ENCODE measurements at regions not wholly inside any gene's neighbourhood (a gene's known extent, or its start where the extent isn't known, plus 50 kb on each side); places are given as distances from the start of the nearest gene placed in this dataset.

DNA sequence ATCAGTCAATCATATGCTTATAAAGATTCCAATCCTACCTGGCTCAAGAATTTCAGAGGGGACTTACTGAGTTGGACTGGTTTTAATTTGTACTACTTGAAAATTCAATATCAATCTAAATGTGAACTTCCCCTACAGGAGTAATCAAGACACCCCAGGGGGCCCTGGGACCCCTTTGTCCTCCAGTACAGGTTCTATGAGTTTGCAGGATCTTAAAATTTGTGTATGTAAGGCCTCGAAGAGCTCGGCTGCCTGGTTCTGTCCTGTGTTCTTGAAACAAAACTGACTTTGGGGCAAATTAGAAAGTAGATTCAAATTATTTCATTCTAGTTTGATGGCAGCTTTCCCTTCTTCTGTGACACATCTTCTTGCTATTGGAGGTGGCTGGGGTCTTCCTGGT lies 261.3 kb downstream of the KCNRG start:
- DNase-seq: no peak
- Histone ChIP-seq H3K36me3 (ENCODE audit: control insufficient read depth, insufficient read depth, low read length) (no peaks in the 10 kb centered on the region), H3K27ac (ENCODE audit: insufficient read depth, low read length, poor library complexity, severe bottlenecking) (no peak overlapping the region), H3K4me3 (ENCODE audit: insufficient read depth, low read depth, low read length, poor library complexity, severe bottlenecking) (no peak overlapping the region), H3K4me1 (ENCODE audit: control insufficient read depth, insufficient read depth, low read length, poor library complexity, severe bottlenecking) (no peaks in the 10 kb centered on the region), H3K9me3 (ENCODE audit: control insufficient read depth, low read length) (no peaks in the 10 kb centered on the region), H3K27me3 (replicated peaks; ENCODE audit: control insufficient read depth, insufficient read depth, low read length, poor library complexity, severe bottlenecking) (no peaks in the 10 kb centered on the region)

DNA sequence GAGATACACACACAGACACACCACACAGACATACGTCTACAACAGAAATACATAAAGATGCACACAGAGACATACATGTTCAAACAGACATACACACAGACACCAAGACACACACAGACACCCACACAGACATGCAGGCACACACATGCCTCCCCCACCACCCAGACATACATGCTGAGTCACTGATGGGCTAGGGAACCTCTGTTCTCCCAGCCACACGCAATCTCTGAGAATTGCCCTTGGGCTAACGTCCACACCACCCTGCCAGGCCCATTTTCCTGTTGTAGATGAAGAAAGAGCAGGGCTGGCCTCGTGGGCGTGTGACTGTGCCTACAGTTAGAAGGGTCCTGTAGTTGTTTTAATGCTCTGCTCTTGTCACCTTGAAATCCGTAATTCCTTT lies 261.9 kb downstream of the KCNRG start:
- H3K36me3 ChIP-seq (ENCODE audit: control insufficient read depth, insufficient read depth, low read length): no peaks in the 10 kb centered on the region
- DNase-seq: no peak
- no peaks in the 10 kb centered on the region for H3K27me3 ChIP-seq (replicated peaks; ENCODE audit: control insufficient read depth, insufficient read depth, low read length, poor library complexity, severe bottlenecking)
- no peak overlapping the region for H3K27ac ChIP-seq (ENCODE audit: insufficient read depth, low read length, poor library complexity, severe bottlenecking)
- no peaks in the 10 kb centered on the region for H3K4me1 ChIP-seq (ENCODE audit: control insufficient read depth, insufficient read depth, low read length, poor library complexity, severe bottlenecking)
- H3K9me3 ChIP-seq (ENCODE audit: control insufficient read depth, low read length): no peaks in the 10 kb centered on the region
- no peak overlapping the region for H3K4me3 ChIP-seq (ENCODE audit: insufficient read depth, low read depth, low read length, poor library complexity, severe bottlenecking)

DNA sequence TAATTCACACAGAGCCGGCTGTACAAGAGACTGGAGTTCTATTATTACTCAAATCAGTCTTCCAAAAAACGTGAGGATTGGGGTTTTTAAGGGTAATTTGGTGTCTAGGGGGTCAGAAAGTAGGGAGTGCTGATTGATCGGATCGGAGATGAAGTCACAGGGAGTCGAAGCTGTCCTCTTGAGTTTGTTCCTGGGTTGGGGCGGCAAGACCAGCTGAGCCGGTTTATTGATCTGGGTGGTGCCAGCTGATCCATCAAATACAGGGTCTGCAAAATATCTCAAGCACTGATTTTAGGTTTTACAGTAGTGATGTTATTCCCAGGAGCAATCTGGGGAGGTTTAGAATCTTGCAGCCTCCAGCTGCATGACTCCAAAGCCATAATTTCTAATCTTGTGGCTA lies 262.7 kb downstream of the KCNRG start:
- DNase-seq: no peak
- Histone ChIP-seq H3K36me3 (ENCODE audit: control insufficient read depth, insufficient read depth, low read length) (no peaks in the 10 kb centered on the region), H3K27me3 (replicated peaks; ENCODE audit: control insufficient read depth, insufficient read depth, low read length, poor library complexity, severe bottlenecking) (no peaks in the 10 kb centered on the region), H3K4me1 (ENCODE audit: control insufficient read depth, insufficient read depth, low read length, poor library complexity, severe bottlenecking) (no peaks in the 10 kb centered on the region), H3K27ac (ENCODE audit: insufficient read depth, low read length, poor library complexity, severe bottlenecking) (no peak overlapping the region), H3K4me3 (ENCODE audit: insufficient read depth, low read depth, low read length, poor library complexity, severe bottlenecking) (no peak overlapping the region), H3K9me3 (ENCODE audit: control insufficient read depth, low read length) (no peaks in the 10 kb centered on the region)

DNA sequence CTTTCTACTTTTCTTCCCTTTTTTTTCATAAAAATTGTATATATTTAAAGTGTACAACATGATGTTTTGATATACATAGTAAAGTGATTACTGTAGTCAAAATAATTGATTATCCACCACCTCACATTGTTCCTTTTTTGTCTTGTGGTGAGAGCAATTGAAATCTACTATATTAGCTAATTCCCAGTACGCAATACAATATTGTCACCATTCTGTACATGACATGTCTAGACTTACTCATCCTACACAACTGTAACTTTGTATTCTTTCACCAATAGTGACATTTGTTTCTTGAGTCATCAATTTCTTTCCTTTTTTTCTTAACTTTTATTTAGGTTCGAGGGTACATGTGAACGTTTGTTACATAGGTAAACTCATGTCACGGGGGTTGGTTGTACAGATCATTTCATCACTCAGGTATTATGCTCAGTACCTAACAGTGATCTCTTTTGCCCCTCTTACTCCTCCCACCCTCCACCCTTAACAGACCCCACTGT lies 265.2 kb downstream of the KCNRG start:
- no peak overlapping the region for H3K4me3 ChIP-seq (ENCODE audit: insufficient read depth, low read depth, low read length, poor library complexity, severe bottlenecking)
- H3K9me3 ChIP-seq (ENCODE audit: control insufficient read depth, low read length): no peaks in the 10 kb centered on the region
- H3K27me3 ChIP-seq (replicated peaks; ENCODE audit: control insufficient read depth, insufficient read depth, low read length, poor library complexity, severe bottlenecking): no peaks in the 10 kb centered on the region
- no peaks in the 10 kb centered on the region for H3K36me3 ChIP-seq (ENCODE audit: control insufficient read depth, insufficient read depth, low read length)
- no peaks in the 10 kb centered on the region for H3K4me1 ChIP-seq (ENCODE audit: control insufficient read depth, insufficient read depth, low read length, poor library complexity, severe bottlenecking)
- H3K27ac ChIP-seq (ENCODE audit: insufficient read depth, low read length, poor library complexity, severe bottlenecking): no peak overlapping the region
- no peak for DNase-seq

DNA sequence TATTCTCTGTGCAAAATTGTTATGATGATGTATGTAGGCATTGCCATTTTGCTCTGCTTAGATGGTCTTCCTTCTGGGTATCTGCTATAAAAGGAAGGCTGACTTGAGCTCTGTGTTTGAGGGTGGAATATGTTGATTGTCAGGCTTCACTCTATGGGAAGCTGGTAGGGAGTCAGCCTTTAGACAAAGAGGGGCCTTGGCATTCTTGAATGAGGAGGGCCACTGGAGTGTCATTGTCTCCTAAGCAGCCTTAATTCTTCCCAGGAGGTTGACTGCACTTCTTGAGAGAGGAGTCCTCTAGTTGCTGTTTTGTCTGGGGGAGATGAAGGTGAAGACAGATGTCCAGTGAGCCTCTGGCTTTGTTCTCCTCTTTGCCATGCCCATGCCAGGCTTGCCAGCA lies 266.8 kb downstream of the KCNRG start:
- H3K27me3 ChIP-seq (replicated peaks; ENCODE audit: control insufficient read depth, insufficient read depth, low read length, poor library complexity, severe bottlenecking): no peaks in the 10 kb centered on the region
- no peaks in the 10 kb centered on the region for H3K4me1 ChIP-seq (ENCODE audit: control insufficient read depth, insufficient read depth, low read length, poor library complexity, severe bottlenecking)
- DNase-seq: no peak
- no peaks in the 10 kb centered on the region for H3K9me3 ChIP-seq (ENCODE audit: control insufficient read depth, low read length)
- H3K4me3 ChIP-seq (ENCODE audit: insufficient read depth, low read depth, low read length, poor library complexity, severe bottlenecking): no peak overlapping the region
- no peaks in the 10 kb centered on the region for H3K36me3 ChIP-seq (ENCODE audit: control insufficient read depth, insufficient read depth, low read length)
- H3K27ac ChIP-seq (ENCODE audit: insufficient read depth, low read length, poor library complexity, severe bottlenecking): no peak overlapping the region

DNA sequence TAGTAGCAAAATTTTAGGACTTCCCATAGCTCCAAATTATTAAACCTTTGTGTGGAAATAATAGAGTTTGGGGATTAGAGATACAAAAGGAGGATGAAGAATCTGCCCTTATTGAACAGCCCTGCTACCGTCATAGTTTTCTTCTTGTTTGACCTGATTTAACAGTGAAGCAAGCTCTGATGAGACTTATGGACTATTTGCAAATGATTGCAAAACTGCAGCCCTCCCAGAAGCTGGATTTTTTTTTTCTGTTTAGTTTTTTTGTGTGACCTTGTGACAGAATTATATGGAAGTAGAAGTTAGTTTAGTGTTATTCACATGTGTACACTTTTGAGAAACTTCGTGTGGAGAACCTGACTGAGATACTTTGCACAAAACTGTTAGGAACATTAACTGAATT lies 267.8 kb downstream of the KCNRG start:
- H3K36me3 ChIP-seq (ENCODE audit: control insufficient read depth, insufficient read depth, low read length): no peaks in the 10 kb centered on the region
- H3K4me1 ChIP-seq (ENCODE audit: control insufficient read depth, insufficient read depth, low read length, poor library complexity, severe bottlenecking): no peaks in the 10 kb centered on the region
- H3K9me3 ChIP-seq (ENCODE audit: control insufficient read depth, low read length): no peaks in the 10 kb centered on the region
- no peaks in the 10 kb centered on the region for H3K27me3 ChIP-seq (replicated peaks; ENCODE audit: control insufficient read depth, insufficient read depth, low read length, poor library complexity, severe bottlenecking)
- no peak overlapping the region for H3K27ac ChIP-seq (ENCODE audit: insufficient read depth, low read length, poor library complexity, severe bottlenecking)
- DNase-seq: no peak
- H3K4me3 ChIP-seq (ENCODE audit: insufficient read depth, low read depth, low read length, poor library complexity, severe bottlenecking): no peak overlapping the region

DNA sequence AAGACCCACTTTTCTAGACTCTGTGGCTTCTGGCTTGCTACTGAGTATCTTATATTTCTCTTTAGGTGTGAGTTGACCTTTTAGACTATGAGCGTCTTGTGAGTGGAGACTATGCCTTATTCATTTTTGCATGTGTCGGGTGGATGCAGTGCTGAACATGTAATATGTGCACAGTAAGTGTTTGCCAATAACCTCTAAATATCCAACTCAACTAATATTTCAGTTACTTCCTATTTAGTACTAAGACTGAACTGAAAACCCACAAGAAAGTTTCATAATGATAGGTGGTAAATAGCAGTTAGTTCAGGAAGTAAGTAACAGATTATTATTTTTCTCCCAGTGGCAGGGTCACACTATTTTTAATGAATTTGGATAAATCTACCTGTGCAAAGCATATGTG lies 269.3 kb downstream of the KCNRG start:
- Histone ChIP-seq H3K4me3 (ENCODE audit: insufficient read depth, low read depth, low read length, poor library complexity, severe bottlenecking) (no peak overlapping the region), H3K27ac (ENCODE audit: insufficient read depth, low read length, poor library complexity, severe bottlenecking) (no peak overlapping the region), H3K36me3 (ENCODE audit: control insufficient read depth, insufficient read depth, low read length) (no peaks in the 10 kb centered on the region), H3K9me3 (ENCODE audit: control insufficient read depth, low read length) (no peaks in the 10 kb centered on the region), H3K4me1 (ENCODE audit: control insufficient read depth, insufficient read depth, low read length, poor library complexity, severe bottlenecking) (no peaks in the 10 kb centered on the region), H3K27me3 (replicated peaks; ENCODE audit: control insufficient read depth, insufficient read depth, low read length, poor library complexity, severe bottlenecking) (no peaks in the 10 kb centered on the region)
- DNase-seq: no peak

DNA sequence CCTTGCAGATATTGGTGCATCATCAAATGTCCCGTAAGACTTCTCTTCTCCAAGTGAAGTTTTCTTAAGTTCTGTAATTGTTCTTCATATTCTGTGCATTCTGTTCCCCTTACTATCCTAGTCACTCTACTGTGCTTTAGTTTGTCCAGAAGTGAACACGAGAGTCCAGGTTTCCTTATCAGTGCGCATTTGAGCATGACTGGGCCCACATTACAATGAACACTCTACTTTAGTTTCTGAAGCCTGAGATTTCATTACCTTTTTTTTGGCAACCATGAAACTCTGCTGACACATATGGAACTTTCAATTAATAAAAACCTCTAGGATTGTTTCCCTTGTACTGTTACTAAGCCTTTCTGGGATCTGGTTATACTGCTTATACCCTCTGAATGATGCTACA lies 270.0 kb downstream of the KCNRG start:
- Histone ChIP-seq H3K4me1 (ENCODE audit: control insufficient read depth, insufficient read depth, low read length, poor library complexity, severe bottlenecking) (no peaks in the 10 kb centered on the region), H3K27ac (ENCODE audit: insufficient read depth, low read length, poor library complexity, severe bottlenecking) (no peak overlapping the region), H3K9me3 (ENCODE audit: control insufficient read depth, low read length) (no peaks in the 10 kb centered on the region), H3K27me3 (replicated peaks; ENCODE audit: control insufficient read depth, insufficient read depth, low read length, poor library complexity, severe bottlenecking) (no peaks in the 10 kb centered on the region), H3K4me3 (ENCODE audit: insufficient read depth, low read depth, low read length, poor library complexity, severe bottlenecking) (no peak overlapping the region), H3K36me3 (ENCODE audit: control insufficient read depth, insufficient read depth, low read length) (no peaks in the 10 kb centered on the region)
- DNase-seq: no peak

DNA sequence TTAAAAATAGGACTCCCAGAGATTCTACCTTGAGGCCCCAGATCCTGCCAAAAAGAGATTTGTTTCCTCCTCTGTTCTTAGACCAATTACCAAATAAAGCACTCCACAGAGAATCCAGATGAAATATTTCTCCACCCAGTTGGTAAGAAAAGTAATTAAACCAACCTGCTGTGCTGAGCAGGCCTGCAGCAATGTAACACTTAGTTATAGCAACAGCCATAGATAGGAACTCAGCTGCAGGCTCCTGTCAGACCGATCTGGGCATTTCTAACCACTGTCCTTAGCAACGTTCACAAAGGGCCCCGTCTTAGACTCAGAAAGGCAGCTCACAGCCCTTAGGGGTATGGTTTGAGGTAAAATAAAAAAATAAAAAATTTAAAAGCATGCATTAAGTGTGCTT lies 271.1 kb downstream of the KCNRG start:
- H3K4me3 ChIP-seq (ENCODE audit: insufficient read depth, low read depth, low read length, poor library complexity, severe bottlenecking): no peak overlapping the region
- H3K27me3 ChIP-seq (replicated peaks; ENCODE audit: control insufficient read depth, insufficient read depth, low read length, poor library complexity, severe bottlenecking): no peaks in the 10 kb centered on the region
- DNase-seq: no peak
- H3K9me3 ChIP-seq (ENCODE audit: control insufficient read depth, low read length): no peaks in the 10 kb centered on the region
- H3K4me1 ChIP-seq (ENCODE audit: control insufficient read depth, insufficient read depth, low read length, poor library complexity, severe bottlenecking): no peaks in the 10 kb centered on the region
- no peaks in the 10 kb centered on the region for H3K36me3 ChIP-seq (ENCODE audit: control insufficient read depth, insufficient read depth, low read length)
- no peak overlapping the region for H3K27ac ChIP-seq (ENCODE audit: insufficient read depth, low read length, poor library complexity, severe bottlenecking)

DNA sequence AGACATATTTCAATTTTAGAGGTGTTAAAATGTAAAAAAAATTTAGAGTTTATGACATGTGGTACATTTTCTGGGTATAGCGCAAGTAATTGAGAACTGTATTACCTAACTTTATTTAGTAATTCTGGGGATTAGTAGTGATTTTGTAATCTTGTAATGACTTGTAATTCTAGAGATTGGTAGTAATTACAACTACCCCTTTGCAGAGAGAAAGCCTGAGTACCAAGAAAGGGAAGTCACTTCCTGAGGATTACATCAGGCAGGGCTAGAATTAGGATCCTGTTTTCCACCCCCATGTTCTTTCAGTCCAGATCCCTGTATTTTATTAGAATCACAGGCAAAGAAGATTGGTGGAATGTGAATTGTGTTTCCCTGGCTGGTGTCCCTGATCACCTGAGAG lies 274.9 kb downstream of the KCNRG start:
- no peaks in the 10 kb centered on the region for H3K4me1 ChIP-seq (ENCODE audit: control insufficient read depth, insufficient read depth, low read length, poor library complexity, severe bottlenecking)
- no peaks in the 10 kb centered on the region for H3K9me3 ChIP-seq (ENCODE audit: control insufficient read depth, low read length)
- H3K27ac ChIP-seq (ENCODE audit: insufficient read depth, low read length, poor library complexity, severe bottlenecking): no peak overlapping the region
- H3K27me3 ChIP-seq (replicated peaks; ENCODE audit: control insufficient read depth, insufficient read depth, low read length, poor library complexity, severe bottlenecking): no peaks in the 10 kb centered on the region
- H3K36me3 ChIP-seq (ENCODE audit: control insufficient read depth, insufficient read depth, low read length): no peaks in the 10 kb centered on the region
- H3K4me3 ChIP-seq (ENCODE audit: insufficient read depth, low read depth, low read length, poor library complexity, severe bottlenecking): no peak overlapping the region
- no peak for DNase-seq

DNA sequence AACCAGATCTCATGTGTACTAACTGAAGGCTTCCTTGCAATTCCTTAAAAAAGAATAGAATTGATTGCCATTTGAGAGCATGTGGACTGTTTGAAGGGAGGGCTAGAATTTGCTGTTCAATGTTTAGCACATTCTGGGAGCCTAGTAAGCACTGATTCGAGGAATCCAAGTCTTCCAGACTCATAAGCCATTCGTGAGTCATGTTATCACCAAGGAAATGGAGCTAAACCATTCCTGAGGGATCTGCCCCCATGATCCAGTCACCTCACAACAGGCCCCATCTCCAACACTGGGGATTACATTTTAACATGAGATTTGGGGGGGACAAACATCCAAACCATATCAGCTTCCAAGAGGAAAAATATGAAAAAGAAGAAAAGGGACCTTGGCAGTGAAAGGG lies 276.4 kb downstream of the KCNRG start:
- no peaks in the 10 kb centered on the region for H3K9me3 ChIP-seq (ENCODE audit: control insufficient read depth, low read length)
- H3K27me3 ChIP-seq (replicated peaks; ENCODE audit: control insufficient read depth, insufficient read depth, low read length, poor library complexity, severe bottlenecking): no peaks in the 10 kb centered on the region
- H3K4me1 ChIP-seq (ENCODE audit: control insufficient read depth, insufficient read depth, low read length, poor library complexity, severe bottlenecking): no peaks in the 10 kb centered on the region
- no peaks in the 10 kb centered on the region for H3K36me3 ChIP-seq (ENCODE audit: control insufficient read depth, insufficient read depth, low read length)
- no peak overlapping the region for H3K4me3 ChIP-seq (ENCODE audit: insufficient read depth, low read depth, low read length, poor library complexity, severe bottlenecking)
- DNase-seq: no peak
- no peak overlapping the region for H3K27ac ChIP-seq (ENCODE audit: insufficient read depth, low read length, poor library complexity, severe bottlenecking)

Measured in effector memory CD4-positive, alpha-beta T cell (primary cell).